Ovary (tissue), 7 donors: ENCODE measurements at regions not wholly inside any gene's neighbourhood (a gene's known extent, or its start where the extent isn't known, plus 50 kb on each side); places are given as distances from the start of the nearest gene placed in this dataset.

Experiments
- DNase-seq, 5 donors: peaks; one replicate each; pipeline ENCODE4 v3.0.0-alpha.2; 2019 to 2020
- H3K27ac ChIP-seq, 2 donors: fragments of 200-600 bp; one replicate each; pipeline versions ENCODE4 v1.5.1 to v1.8.0; 2019 to 2022
- H3K27me3 ChIP-seq: fragments of 200-600 bp; one replicate; pipeline ENCODE4 v1.8.0; 2022
- H3K36me3 ChIP-seq: fragments of 200-600 bp; sonication (generic); one replicate; pipeline ENCODE4 v1.5.1; 2019
- H3K4me1 ChIP-seq: one replicate; pipeline ENCODE4 v1.8.1; 2013; ENCODE audit warnings: mild to moderate bottlenecking, moderate library complexity; ENCODE audit not compliant: insufficient read depth
- H3K4me3 ChIP-seq: fragments of 200-600 bp; sonication (generic); one replicate; pipeline ENCODE4 v1.5.1; 2017
- H3K9me3 ChIP-seq, 2 donors: fragments of 200-600 bp in 1 of 2; sonication (generic) in 1 of 2; one replicate each; pipeline versions ENCODE4 v1.5.1 to v1.8.1; 2013 to 2019; ENCODE audit warnings: mild to moderate bottlenecking in 1 of 2, moderate library complexity in 1 of 2
- EP300 ChIP-seq: sonication (generic); formaldehyde crosslinking; IDR thresholded peaks from one replicate; pipeline ENCODE4 v1.6.1; 2017; ENCODE audit warnings: antibody characterized with exemption
- POLR2A ChIP-seq: fragments of 450-650 bp; IDR thresholded peaks from one replicate; pipeline ENCODE4 v1.6.1; 2017; ENCODE audit warnings: antibody characterized with exemption, mild to moderate bottlenecking, moderate library complexity
- WGBS, 3 donors: extraction: QIAGEN DNeasy Blood & Tissue Kit in 1 of 3; methylation state at CpG; one replicate each; pipeline versions ENCODE4 v1.1.5 to v1.1.7; 2013 to 2017; 5-methylcytosine and 5-hydroxymethylcytosine counted together
- intact Hi-C, 4 donors: fragments of 100-400 bp; cut with DNase I; formaldehyde crosslinking; loops; one replicate each; pipeline versions ENCODE4 v1.11.0 to v1.15.1; 2022 to 2023
- TF ChIP-seq, protein P1 (sequence below), 3 donors: fragments of 450-650 bp in 2 of 3; fragments of 200-600 bp in 1 of 3; IDR thresholded peaks; one replicate each; pipeline versions ENCODE4 v1.5.1 to v1.8.0; 2016 to 2022; ENCODE audit warnings: antibody characterized with exemption in 3 of 3, mild to moderate bottlenecking in 1 of 3
- donor health status: DM: no; HTN: no; CAD: no; lungs with moderate emphysema.
- donor health status: DM: no; HTN: no; CAD: no.
- donor health status: Bipolar disorder and iron deficiency.
- donor health status: DM: no; HTN: no; CAD: no.
- donor health status: DM: yes; HTN: yes; CAD: no.

DNA sequence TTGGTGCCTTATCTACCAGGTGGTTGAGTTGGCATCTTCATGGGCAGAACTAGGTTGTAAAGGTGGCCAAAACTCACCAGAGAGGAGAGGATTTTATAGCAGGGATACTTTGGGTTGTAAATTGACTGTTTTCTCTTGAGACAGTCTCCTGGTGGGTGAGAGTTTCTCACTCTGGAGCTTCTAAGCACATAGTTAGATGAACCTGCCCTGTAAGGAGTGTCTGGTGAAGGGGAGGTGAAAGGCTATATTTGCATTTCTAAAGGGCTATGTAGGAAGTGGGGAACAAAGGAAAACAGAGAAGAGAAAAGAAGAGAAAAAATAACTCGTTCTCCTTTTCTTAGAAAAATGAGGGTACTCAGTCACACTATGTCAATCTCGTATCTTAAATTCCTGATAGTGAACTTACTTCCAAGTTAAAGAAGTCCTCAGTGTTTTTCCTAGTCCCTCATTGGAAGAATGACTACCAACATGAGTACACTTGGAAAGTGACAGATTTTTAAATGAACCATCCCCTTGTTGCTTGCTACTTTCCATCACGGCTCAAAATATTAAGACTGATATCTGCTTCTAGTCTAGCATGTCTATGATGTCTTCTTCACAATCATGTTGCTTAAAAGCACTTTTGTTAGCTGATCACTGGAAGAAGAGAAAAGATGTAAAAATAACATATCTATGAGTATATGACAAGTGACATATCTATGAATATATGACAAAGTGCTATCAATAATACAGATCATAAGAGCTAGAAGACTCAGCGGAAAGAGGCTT is 113.8 kb upstream of the P2RY1 start:
- no peak for DNase-seq
- H3K4me3 ChIP-seq, result no peak overlapping the region
- H3K27me3 ChIP-seq, result no peaks in the 10 kb centered on the region
- no peaks in the 10 kb centered on the region for H3K4me1 ChIP-seq
- no peaks in the 10 kb centered on the region for H3K36me3 ChIP-seq
- intact Hi-C loops, result no loop called here
- H3K27ac ChIP-seq, result no peak overlapping the region
- TF ChIP-seq, protein P1, sequence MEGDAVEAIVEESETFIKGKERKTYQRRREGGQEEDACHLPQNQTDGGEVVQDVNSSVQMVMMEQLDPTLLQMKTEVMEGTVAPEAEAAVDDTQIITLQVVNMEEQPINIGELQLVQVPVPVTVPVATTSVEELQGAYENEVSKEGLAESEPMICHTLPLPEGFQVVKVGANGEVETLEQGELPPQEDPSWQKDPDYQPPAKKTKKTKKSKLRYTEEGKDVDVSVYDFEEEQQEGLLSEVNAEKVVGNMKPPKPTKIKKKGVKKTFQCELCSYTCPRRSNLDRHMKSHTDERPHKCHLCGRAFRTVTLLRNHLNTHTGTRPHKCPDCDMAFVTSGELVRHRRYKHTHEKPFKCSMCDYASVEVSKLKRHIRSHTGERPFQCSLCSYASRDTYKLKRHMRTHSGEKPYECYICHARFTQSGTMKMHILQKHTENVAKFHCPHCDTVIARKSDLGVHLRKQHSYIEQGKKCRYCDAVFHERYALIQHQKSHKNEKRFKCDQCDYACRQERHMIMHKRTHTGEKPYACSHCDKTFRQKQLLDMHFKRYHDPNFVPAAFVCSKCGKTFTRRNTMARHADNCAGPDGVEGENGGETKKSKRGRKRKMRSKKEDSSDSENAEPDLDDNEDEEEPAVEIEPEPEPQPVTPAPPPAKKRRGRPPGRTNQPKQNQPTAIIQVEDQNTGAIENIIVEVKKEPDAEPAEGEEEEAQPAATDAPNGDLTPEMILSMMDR (IDR thresholded peaks at IDR 0.05), result no peak
- no peak for TF ChIP-seq EP300
- TF ChIP-seq POLR2A, result no peak
- H3K9me3 ChIP-seq, result no peaks in the 10 kb centered on the region
- WGBS, 3 donors, result 82 to 85% (median 85%) methylated on average over 4 of the region's 4 CpGs

DNA sequence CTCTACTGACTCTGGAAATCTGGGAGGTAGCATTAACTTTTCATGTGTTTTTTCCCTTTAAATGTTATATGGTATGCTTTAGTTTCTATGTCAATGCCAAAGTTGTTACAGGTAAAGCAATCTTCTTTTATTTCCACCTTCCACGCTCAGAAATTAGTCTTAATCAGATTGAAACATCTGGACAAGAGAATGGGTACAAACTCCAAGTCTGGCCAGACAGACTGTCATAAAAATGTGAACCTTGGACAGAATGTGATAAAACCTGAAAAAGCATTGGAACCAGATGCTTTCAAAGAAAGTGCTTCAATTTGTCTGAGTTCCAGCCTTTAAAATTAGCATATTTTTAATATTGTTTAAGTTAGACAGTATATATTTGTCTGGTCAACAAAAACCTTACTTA is 110.7 kb upstream of the P2RY1 start:
- no peaks in the 10 kb centered on the region for H3K9me3 ChIP-seq
- no peak overlapping the region for H3K4me3 ChIP-seq
- no peaks in the 10 kb centered on the region for H3K4me1 ChIP-seq
- no peaks in the 10 kb centered on the region for H3K36me3 ChIP-seq
- 75 to 85% (median 77%) methylated on average over 1 of the region's 1 CpG for WGBS, 3 donors
- no peaks in the 10 kb centered on the region for H3K27me3 ChIP-seq
- H3K27ac ChIP-seq, result no peak overlapping the region
- TF ChIP-seq EP300 (no peak), POLR2A (no peak)
- TF ChIP-seq, protein P1 (IDR thresholded peaks at IDR 0.05), result no peak
- intact Hi-C loops, result no loop called here
- no peak for DNase-seq

DNA sequence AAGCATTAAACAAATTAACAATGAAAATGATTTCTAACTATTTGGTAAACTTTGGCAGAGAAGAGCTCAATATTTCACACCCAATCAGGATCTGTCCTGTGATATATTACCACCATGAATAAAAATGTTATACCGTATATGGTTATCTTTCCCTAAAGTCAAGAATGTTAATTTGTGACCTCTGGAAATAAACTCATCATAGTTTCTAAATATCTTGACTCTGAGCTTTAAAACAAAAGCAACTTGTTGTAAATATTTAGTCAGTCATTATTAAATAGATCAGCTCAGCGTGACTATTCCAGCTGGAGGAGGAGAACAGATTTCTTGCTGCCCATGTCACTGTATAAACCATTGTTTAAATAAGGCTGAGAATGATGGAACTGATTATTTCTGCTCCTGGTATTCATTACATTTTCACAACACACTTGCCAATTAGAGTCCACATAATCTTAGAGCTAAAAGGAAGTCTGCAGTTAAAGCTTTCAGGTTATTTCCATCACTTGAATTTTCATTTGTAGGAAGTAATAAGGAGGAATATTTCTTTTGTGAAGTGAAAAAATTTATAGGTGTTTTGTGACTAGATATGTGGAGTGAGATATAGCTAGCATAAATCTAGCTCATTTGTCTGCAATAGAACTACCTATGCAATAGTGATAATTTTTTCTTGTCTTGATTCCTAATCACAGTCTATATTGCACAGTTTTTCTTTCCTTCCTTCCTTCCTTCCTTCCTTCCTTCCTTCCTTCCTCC is 106.5 kb upstream of the P2RY1 start:
- intact Hi-C loops, result no loop called here
- 11 to 24% (median 18%) methylated on average over 2 of the region's 2 CpGs for WGBS, 3 donors
- H3K36me3 ChIP-seq, result no peaks in the 10 kb centered on the region
- H3K27me3 ChIP-seq, result no peaks in the 10 kb centered on the region
- TF ChIP-seq POLR2A (no peak), EP300 (no peak)
- TF ChIP-seq, protein P1 (IDR thresholded peaks at IDR 0.05), result no peak
- H3K4me3 ChIP-seq, result no peak overlapping the region
- no peaks in the 10 kb centered on the region for H3K9me3 ChIP-seq
- H3K27ac ChIP-seq, result no peak overlapping the region
- no peaks in the 10 kb centered on the region for H3K4me1 ChIP-seq
- DNase-seq, result no peak

DNA sequence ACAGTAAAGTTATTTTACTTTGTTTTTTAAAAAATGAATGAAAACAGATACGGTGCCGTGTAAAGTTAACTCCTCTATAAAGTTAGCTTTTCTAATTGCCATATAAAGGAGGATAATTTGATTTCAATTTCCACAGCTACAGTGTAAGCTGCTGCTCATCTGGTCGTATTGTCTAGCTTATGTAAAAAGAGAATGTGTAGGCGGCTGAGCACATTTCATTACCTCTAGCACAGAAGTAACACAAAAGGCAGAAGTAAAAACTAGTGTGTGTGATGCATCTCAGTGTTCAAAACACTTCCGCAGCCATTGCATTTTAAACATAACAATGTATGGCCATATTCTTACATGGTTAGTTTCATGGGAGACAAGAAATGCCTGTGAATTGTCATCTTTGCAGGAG is 105.0 kb upstream of the P2RY1 start:
- H3K36me3 ChIP-seq, result no peaks in the 10 kb centered on the region
- 72 to 79% (median 79%) methylated on average over 5 of the region's 5 CpGs for WGBS, 3 donors
- H3K9me3 ChIP-seq, result no peaks in the 10 kb centered on the region
- intact Hi-C loops, result no loop called here
- no peak overlapping the region for H3K4me3 ChIP-seq
- TF ChIP-seq, protein P1 (IDR thresholded peaks at IDR 0.05), result no peak
- no peak for TF ChIP-seq EP300
- TF ChIP-seq POLR2A, result no peak
- no peak for DNase-seq
- no peak overlapping the region for H3K27ac ChIP-seq
- H3K4me1 ChIP-seq, result no peaks in the 10 kb centered on the region
- no peaks in the 10 kb centered on the region for H3K27me3 ChIP-seq
